GM12878 (cell line): ENCODE measurements at regions not wholly inside any gene's neighbourhood (a gene's known extent, or its start where the extent isn't known, plus 50 kb on each side); places are given as distances from the start of the nearest gene placed in this dataset.

ENCODE experiments used
- ASH2L ChIP-seq: fragments of 300-600, 200-600 bp; sonication (generic); IDR thresholded peaks from 2 replicates; pipeline ENCODE4 v1.6.1; 2017; ENCODE audit warnings: low read depth, mild to moderate bottlenecking, borderline replicate concordance
- CHD1 ChIP-seq: IDR thresholded peaks from 2 replicates; pipeline ENCODE4 v1.6.1; 2012; ENCODE audit warnings: low read depth, low read length, improper control_type of control experiment
- DPF2 ChIP-seq: fragments of 450-650 bp; IDR thresholded peaks from 2 replicates; pipeline ENCODE4 v1.6.1; 2017; ENCODE audit warnings: mild to moderate bottlenecking
- EP300 ChIP-seq, 2 experiments: fragments of 150-350 bp in 1 of 2; IDR thresholded peaks; 2 replicates each; pipeline ENCODE4 v1.6.1; 2011 to 2012; ENCODE audit warnings: low read depth in 2 of 2, low read length in 2 of 2, borderline replicate concordance in 1 of 2, improper control_type of control experiment in 1 of 2, inconsistent platforms in 1 of 2; ENCODE audit not compliant: control insufficient read depth in 1 of 2
- GATAD2B ChIP-seq: fragments of 450-650 bp; conservative IDR thresholded peaks from 2 replicates; pipeline ENCODE4 v1.6.1; 2017; ENCODE audit warnings: low read depth, mild to moderate bottlenecking, moderate library complexity
- HDAC6 ChIP-seq: fragments of 200-600 bp; sonication (generic); IDR thresholded peaks from one replicate; pipeline ENCODE4 v1.8.0; 2017; ENCODE audit warnings: antibody characterized with exemption; ENCODE audit not compliant: unreplicated experiment
- POLR2A ChIP-seq: IDR thresholded peaks from 2 replicates; pipeline ENCODE4 v1.6.1; 2011; ENCODE audit warnings: low read depth, mild to moderate bottlenecking, low read length
- TF ChIP-seq, protein P1 (sequence below): IDR thresholded peaks from 2 replicates; pipeline ENCODE4 v1.6.1; 2012; ENCODE audit warnings: low read depth, low read length, improper control_type of control experiment
- TF ChIP-seq, protein P2 (sequence below), 3 experiments: IDR thresholded peaks in 2 of 3; conservative IDR thresholded peaks in 1 of 3; 2 replicates each; pipeline ENCODE4 v1.5.1; 2011; ENCODE audit warnings: low read depth in 3 of 3, low read length in 3 of 3, mild to moderate bottlenecking in 3 of 3, control low read depth in 2 of 3, moderate library complexity in 2 of 3, inconsistent platforms in 1 of 3, mixed read lengths in 1 of 3; ENCODE audit not compliant: control insufficient read depth in 2 of 3, insufficient read depth in 1 of 3; ENCODE audit errors: extremely low read depth in 1 of 3
- TF ChIP-seq, protein P3 (sequence below): fragments of 450-650 bp; IDR thresholded peaks from 2 replicates; pipeline ENCODE4 v1.6.1; 2017; ENCODE audit warnings: mild to moderate bottlenecking
- TF ChIP-seq, protein P4 (sequence below): fragments of 450-650 bp; IDR thresholded peaks from 2 replicates; pipeline ENCODE4 v1.6.1; 2014; ENCODE audit warnings: mild to moderate bottlenecking

DNA sequence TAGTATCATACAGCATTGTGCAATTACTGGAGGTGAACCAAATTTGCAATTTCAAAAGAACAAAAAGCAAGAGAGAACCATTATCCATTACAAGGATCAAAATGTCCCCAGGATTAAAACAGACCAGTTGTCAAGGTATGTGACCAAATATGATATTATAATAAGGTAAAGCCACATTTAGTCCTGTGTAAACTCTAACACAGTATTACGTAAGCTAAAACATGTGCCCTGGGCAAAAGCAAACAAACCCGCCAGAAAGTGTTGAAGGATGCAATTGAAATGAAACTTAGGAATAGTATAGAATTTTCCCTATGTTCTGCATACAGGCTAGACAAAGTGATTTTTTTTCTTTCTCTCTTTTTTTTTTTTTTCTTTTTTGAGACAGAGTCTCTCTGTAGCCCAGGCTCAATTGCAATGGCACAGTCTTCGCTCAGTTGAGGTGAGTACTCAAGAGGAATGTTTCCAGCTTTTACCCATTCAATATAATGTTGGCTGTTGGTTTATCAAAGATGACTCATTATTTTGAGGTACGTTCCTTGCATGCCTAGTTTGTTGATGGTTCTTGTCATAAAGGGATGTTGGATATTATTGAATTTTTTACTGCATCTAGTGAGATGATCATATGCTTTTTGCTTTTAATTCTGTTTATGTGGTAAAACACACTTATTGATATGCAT is 137.1 kb upstream of the FOXG1 start:
- TF ChIP-seq, protein P1, sequence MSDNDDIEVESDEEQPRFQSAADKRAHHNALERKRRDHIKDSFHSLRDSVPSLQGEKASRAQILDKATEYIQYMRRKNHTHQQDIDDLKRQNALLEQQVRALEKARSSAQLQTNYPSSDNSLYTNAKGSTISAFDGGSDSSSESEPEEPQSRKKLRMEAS, result no peak
- no peak for TF ChIP-seq POLR2A
- TF ChIP-seq, protein P2, sequence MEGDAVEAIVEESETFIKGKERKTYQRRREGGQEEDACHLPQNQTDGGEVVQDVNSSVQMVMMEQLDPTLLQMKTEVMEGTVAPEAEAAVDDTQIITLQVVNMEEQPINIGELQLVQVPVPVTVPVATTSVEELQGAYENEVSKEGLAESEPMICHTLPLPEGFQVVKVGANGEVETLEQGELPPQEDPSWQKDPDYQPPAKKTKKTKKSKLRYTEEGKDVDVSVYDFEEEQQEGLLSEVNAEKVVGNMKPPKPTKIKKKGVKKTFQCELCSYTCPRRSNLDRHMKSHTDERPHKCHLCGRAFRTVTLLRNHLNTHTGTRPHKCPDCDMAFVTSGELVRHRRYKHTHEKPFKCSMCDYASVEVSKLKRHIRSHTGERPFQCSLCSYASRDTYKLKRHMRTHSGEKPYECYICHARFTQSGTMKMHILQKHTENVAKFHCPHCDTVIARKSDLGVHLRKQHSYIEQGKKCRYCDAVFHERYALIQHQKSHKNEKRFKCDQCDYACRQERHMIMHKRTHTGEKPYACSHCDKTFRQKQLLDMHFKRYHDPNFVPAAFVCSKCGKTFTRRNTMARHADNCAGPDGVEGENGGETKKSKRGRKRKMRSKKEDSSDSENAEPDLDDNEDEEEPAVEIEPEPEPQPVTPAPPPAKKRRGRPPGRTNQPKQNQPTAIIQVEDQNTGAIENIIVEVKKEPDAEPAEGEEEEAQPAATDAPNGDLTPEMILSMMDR (IDR thresholded peaks at IDR 0.05 in 2 of 3, conservative IDR thresholded peaks at IDR 0.05 in 1 of 3; ENCODE audit: control insufficient read depth in 2 of 3, extremely low read depth in 1 of 3, insufficient read depth in 1 of 3, low read depth in 3 of 3, low read length in 3 of 3), result no peak
- TF ChIP-seq ASH2L, result no peak
- TF ChIP-seq DPF2, result no peak
- TF ChIP-seq GATAD2B, result no peak
- no peak for TF ChIP-seq CHD1
- TF ChIP-seq EP300 (IDR thresholded peaks at IDR 0.05; ENCODE audit: borderline replicate concordance in 1 of 2, control insufficient read depth in 1 of 2, low read depth in 2 of 2, low read length in 2 of 2), result no peak
- TF ChIP-seq, protein P3, sequence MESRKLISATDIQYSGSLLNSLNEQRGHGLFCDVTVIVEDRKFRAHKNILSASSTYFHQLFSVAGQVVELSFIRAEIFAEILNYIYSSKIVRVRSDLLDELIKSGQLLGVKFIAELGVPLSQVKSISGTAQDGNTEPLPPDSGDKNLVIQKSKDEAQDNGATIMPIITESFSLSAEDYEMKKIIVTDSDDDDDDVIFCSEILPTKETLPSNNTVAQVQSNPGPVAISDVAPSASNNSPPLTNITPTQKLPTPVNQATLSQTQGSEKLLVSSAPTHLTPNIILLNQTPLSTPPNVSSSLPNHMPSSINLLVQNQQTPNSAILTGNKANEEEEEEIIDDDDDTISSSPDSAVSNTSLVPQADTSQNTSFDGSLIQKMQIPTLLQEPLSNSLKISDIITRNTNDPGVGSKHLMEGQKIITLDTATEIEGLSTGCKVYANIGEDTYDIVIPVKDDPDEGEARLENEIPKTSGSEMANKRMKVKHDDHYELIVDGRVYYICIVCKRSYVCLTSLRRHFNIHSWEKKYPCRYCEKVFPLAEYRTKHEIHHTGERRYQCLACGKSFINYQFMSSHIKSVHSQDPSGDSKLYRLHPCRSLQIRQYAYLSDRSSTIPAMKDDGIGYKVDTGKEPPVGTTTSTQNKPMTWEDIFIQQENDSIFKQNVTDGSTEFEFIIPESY, result no peak
- TF ChIP-seq, protein P4, sequence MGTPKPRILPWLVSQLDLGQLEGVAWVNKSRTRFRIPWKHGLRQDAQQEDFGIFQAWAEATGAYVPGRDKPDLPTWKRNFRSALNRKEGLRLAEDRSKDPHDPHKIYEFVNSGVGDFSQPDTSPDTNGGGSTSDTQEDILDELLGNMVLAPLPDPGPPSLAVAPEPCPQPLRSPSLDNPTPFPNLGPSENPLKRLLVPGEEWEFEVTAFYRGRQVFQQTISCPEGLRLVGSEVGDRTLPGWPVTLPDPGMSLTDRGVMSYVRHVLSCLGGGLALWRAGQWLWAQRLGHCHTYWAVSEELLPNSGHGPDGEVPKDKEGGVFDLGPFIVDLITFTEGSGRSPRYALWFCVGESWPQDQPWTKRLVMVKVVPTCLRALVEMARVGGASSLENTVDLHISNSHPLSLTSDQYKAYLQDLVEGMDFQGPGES, result no peak
- no peak for TF ChIP-seq HDAC6
